ENCODE measurements at regions not wholly inside any gene's neighbourhood (a gene's known extent, or its start where the extent isn't known, plus 50 kb on each side); places are given as distances from the start of the nearest gene placed in this dataset.

GRCh38 chr10:76649723-76650127, 987.9 kb downstream of the KCNMA1 start:
- TF ChIP-seq CTCF (conservative IDR thresholded peaks at IDR 0.05; ENCODE audit: low read length) (no peak), EZH2phosphoT487 (IDR thresholded peaks at IDR 0.05; ENCODE audit: borderline replicate concordance, low read depth, low read length) (no peak)
